Mononuclear cell (primary cell): ENCODE measurements at regions not wholly inside any gene's neighbourhood (a gene's known extent, or its start where the extent isn't known, plus 50 kb on each side); places are given as distances from the start of the nearest gene placed in this dataset.

ENCODE experiments used
- H3K27me3 ChIP-seq: 2 replicates; pipeline ENCODE4 v1.6.0; 2011; ENCODE audit warnings: low read length, control low read depth; ENCODE audit not compliant: insufficient read depth
- H3K4me1 ChIP-seq: 2 replicates; pipeline ENCODE4 v1.5.1; 2011; ENCODE audit warnings: mild to moderate bottlenecking, low read length, control low read depth; ENCODE audit not compliant: insufficient read depth
- H3K4me3 ChIP-seq: 2 replicates; pipeline ENCODE4 v1.5.1; 2011; ENCODE audit warnings: mild to moderate bottlenecking, low read length, moderate library complexity
- H3K9me3 ChIP-seq: 2 replicates; pipeline ENCODE4 v1.5.1; 2011; ENCODE audit warnings: low read depth, mild to moderate bottlenecking, control low read depth, low read length

- Histone ChIP-seq H3K4me1 (peaks cover 49% of the 10 kb centered on the region), H3K27me3 (no peaks in the 10 kb centered on the region), H3K4me3 (no peak overlapping the region), H3K9me3 (no peaks in the 10 kb centered on the region)
Measured at GRCh38 chr16:79415983-79416640, 184.4 kb downstream of the MAF start.

GRCh38 chr16:79412783-79413225, 187.7 kb downstream of the MAF start:
- Histone ChIP-seq H3K27me3 (no peaks in the 10 kb centered on the region), H3K4me3 (no peak overlapping the region), H3K9me3 (no peaks in the 10 kb centered on the region), H3K4me1 (peaks cover 25% of the 10 kb centered on the region)

GRCh38 chr16:79411805-79412204, 188.7 kb downstream of the MAF start:
- Histone ChIP-seq H3K4me3 (no peak overlapping the region), H3K27me3 (no peaks in the 10 kb centered on the region), H3K4me1 (peaks cover 15% of the 10 kb centered on the region), H3K9me3 (no peaks in the 10 kb centered on the region)

- peaks cover 11% of the 10 kb centered on the region for H3K4me1 ChIP-seq
- H3K4me3 ChIP-seq = no peak overlapping the region
- H3K9me3 ChIP-seq = no peaks in the 10 kb centered on the region
- no peaks in the 10 kb centered on the region for H3K27me3 ChIP-seq
Measured at GRCh38 chr16:79411357-79411756, 189.2 kb downstream of the MAF start.

GRCh38 chr16:79409978-79410377, 190.6 kb downstream of the MAF start:
- Histone ChIP-seq H3K9me3 (no peaks in the 10 kb centered on the region), H3K4me3 (no peak overlapping the region), H3K4me1 (no peaks in the 10 kb centered on the region), H3K27me3 (no peaks in the 10 kb centered on the region)

- Histone ChIP-seq H3K9me3 (no peaks in the 10 kb centered on the region), H3K27me3 (no peaks in the 10 kb centered on the region), H3K4me3 (no peak overlapping the region), H3K4me1 (no peaks in the 10 kb centered on the region)
Measured at GRCh38 chr16:79408355-79408754, 192.2 kb downstream of the MAF start.

GRCh38 chr16:79407461-79408135, 192.9 kb downstream of the MAF start:
- Histone ChIP-seq H3K4me1 (no peaks in the 10 kb centered on the region), H3K9me3 (no peaks in the 10 kb centered on the region), H3K4me3 (no peak overlapping the region), H3K27me3 (no peaks in the 10 kb centered on the region)

GRCh38 chr16:79407005-79407404, 193.5 kb downstream of the MAF start:
- H3K9me3 ChIP-seq = no peaks in the 10 kb centered on the region
- no peaks in the 10 kb centered on the region for H3K27me3 ChIP-seq
- H3K4me3 ChIP-seq = no peak overlapping the region
- H3K4me1 ChIP-seq = no peaks in the 10 kb centered on the region

- Histone ChIP-seq H3K27me3 (no peaks in the 10 kb centered on the region), H3K4me1 (no peaks in the 10 kb centered on the region)
Measured at GRCh38 chr16:79404571-79404970, 196.0 kb downstream of the MAF start.

GRCh38 chr16:79403534-79403933, 197.0 kb downstream of the MAF start:
- Histone ChIP-seq H3K4me1 (no peaks in the 10 kb centered on the region), H3K4me3 (no peak overlapping the region), H3K27me3 (no peaks in the 10 kb centered on the region), H3K9me3 (no peaks in the 10 kb centered on the region)

More at GRCh38 chr16:79404571-79404970, 196.0 kb downstream of the MAF start:
- Histone ChIP-seq H3K4me3 (no peak overlapping the region), H3K9me3 (no peaks in the 10 kb centered on the region)

GRCh38 chr16:79402920-79403319, 197.6 kb downstream of the MAF start:
- H3K9me3 ChIP-seq = no peaks in the 10 kb centered on the region
- no peaks in the 10 kb centered on the region for H3K4me1 ChIP-seq
- H3K27me3 ChIP-seq = no peaks in the 10 kb centered on the region
- H3K4me3 ChIP-seq = no peak overlapping the region

GRCh38 chr16:79402356-79402755, 198.2 kb downstream of the MAF start:
- Histone ChIP-seq H3K4me3 (no peak overlapping the region), H3K9me3 (no peaks in the 10 kb centered on the region), H3K4me1 (no peaks in the 10 kb centered on the region), H3K27me3 (no peaks in the 10 kb centered on the region)

- Histone ChIP-seq H3K27me3 (no peaks in the 10 kb centered on the region), H3K4me1 (no peaks in the 10 kb centered on the region), H3K9me3 (no peaks in the 10 kb centered on the region), H3K4me3 (no peak overlapping the region)
Measured at GRCh38 chr16:79401782-79402181, 198.8 kb downstream of the MAF start.

- Histone ChIP-seq H3K9me3 (no peaks in the 10 kb centered on the region), H3K4me1 (no peaks in the 10 kb centered on the region), H3K4me3 (no peak overlapping the region), H3K27me3 (no peaks in the 10 kb centered on the region)
Measured at GRCh38 chr16:79401157-79401556, 199.4 kb downstream of the MAF start.

- peaks cover 2% of the 10 kb centered on the region for H3K4me1 ChIP-seq
- no peaks in the 10 kb centered on the region for H3K9me3 ChIP-seq
- no peaks in the 10 kb centered on the region for H3K27me3 ChIP-seq
- H3K4me3 ChIP-seq = no peak overlapping the region
Measured at GRCh38 chr16:79400462-79401149, 199.9 kb downstream of the MAF start.
